Cardiac fibroblast (primary cell): ENCODE measurements at regions not wholly inside any gene's neighbourhood (a gene's known extent, or its start where the extent isn't known, plus 50 kb on each side); places are given as distances from the start of the nearest gene placed in this dataset.

Experiments
- DNase-seq, 2 donors: peaks; one replicate each; pipeline versions ENCODE4 v3.0.0 to v3.0.0-alpha.2; 2010; ENCODE audit warnings: low read depth in 2 of 2
- H3K4me3 ChIP-seq, 2 donors: replicated peaks in 1 of 2; 1 replicate in 1 of 2; 2 replicates in 1 of 2; pipeline ENCODE4 v1.5.1; 2011; ENCODE audit warnings: low read depth in 2 of 2, low read length in 2 of 2, mild to moderate bottlenecking in 2 of 2, moderate library complexity in 1 of 2
- TF ChIP-seq, protein P1 (sequence below): IDR thresholded peaks from one replicate; pipeline ENCODE4 v1.5.1; 2011; ENCODE audit warnings: low read depth, mild to moderate bottlenecking, low read length, inconsistent platforms

DNA sequence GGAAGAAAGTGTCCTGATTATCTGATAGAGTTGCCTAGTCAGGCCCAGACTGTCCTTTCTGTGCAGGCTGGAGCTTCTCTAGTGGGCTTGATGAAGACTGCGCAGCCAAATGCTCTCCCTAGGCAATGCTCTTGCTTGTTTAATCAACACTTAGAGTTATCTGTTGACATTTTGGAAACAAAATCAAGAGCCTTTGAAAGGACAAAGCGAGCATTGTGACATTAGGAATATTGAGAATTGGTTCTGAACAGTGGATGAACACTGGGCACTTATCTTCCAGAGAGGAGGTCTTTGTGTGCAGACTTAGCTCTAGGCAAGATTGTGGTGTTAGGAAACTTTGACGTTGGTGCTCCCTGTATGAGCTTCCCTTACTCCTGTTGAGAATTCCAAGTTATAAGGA lies 94.5 kb downstream of the DNTTIP2 start:
- TF ChIP-seq, protein P1, sequence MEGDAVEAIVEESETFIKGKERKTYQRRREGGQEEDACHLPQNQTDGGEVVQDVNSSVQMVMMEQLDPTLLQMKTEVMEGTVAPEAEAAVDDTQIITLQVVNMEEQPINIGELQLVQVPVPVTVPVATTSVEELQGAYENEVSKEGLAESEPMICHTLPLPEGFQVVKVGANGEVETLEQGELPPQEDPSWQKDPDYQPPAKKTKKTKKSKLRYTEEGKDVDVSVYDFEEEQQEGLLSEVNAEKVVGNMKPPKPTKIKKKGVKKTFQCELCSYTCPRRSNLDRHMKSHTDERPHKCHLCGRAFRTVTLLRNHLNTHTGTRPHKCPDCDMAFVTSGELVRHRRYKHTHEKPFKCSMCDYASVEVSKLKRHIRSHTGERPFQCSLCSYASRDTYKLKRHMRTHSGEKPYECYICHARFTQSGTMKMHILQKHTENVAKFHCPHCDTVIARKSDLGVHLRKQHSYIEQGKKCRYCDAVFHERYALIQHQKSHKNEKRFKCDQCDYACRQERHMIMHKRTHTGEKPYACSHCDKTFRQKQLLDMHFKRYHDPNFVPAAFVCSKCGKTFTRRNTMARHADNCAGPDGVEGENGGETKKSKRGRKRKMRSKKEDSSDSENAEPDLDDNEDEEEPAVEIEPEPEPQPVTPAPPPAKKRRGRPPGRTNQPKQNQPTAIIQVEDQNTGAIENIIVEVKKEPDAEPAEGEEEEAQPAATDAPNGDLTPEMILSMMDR: no peak
- no peak overlapping the region for H3K4me3 ChIP-seq
- DNase-seq: no peak

DNA sequence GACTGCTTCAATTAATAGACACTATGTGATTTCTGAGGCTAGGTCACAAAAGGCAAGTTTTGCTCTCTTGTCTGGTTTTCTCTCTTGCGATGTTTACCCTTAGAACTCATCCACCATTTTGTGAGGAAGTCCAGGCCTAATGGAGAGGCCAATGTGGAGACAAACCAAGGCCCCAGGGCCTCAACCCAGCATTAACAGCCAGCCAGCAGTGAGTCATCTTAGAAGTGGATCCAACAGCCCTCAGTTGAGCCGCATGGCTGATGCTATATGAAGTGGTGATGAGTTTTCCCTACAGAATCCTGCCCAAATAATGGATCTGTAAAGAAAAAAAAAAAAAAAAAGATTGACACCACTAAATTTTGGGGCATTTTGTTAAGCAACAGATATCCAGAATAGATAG lies 95.1 kb downstream of the DNTTIP2 start:
- TF ChIP-seq, protein P1: no peak
- no peak for DNase-seq
- no peak overlapping the region for H3K4me3 ChIP-seq

DNA sequence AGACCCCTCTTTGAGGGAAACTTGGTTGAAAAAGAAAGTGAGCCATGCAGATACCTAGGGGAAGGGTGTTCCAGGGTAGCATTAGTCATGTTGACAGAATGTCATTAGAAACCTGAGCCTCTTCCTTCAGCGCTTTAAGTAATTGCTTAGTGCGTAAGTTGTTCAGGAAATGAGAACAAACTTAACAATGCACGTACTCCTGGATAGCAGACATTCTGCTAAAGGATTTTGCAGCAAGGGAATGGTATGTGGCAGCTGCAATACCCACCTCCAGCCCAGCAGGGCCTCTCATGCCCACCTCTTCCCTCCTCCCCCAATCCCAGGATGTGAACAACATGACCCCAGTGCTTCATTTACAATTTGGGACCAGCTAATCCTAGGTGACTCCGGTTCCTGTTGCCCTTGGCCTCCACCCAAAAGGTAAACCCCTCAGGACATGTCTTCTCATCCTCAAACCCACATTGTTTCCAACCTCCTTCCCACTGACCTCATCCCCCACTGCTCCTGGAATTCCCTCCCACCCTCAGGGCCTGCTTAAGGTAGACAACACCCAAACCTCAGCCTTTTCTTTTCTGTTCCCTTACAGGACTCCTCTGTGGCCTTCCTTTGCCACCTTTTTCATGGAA lies 98.0 kb upstream of the BCAR3 start:
- H3K4me3 ChIP-seq: no peak overlapping the region
- TF ChIP-seq, protein P1: peak; percentile 30
- peak; percentile 82 to 96 for DNase-seq

DNA sequence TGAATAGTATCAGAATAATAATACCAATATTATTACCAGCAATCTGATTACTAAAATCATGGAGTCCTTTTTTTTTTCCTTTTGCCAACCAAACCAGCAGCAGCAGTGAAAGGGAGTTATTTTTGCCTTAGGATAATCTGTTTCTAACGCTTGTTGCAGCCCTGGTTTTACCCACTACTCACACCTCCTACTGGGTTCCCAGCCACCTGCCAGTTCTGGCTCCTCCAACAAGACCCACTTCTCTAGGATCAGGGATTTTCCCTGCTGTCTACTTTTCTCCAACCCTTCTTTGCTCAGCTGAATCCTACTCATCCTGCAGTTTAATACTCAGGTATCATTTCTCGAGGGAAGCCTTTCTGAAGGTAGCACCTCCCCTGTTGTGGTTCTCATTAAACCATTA lies 96.8 kb upstream of the BCAR3 start:
- H3K4me3 ChIP-seq: no peak overlapping the region
- DNase-seq: no peak
- TF ChIP-seq, protein P1: no peak

GRCh38 chr1:93777255-93777654 lies 95.6 kb upstream of the BCAR3 start:
- DNase-seq: no peak
- H3K4me3 ChIP-seq: no peak overlapping the region
- TF ChIP-seq, protein P1: no peak

DNA sequence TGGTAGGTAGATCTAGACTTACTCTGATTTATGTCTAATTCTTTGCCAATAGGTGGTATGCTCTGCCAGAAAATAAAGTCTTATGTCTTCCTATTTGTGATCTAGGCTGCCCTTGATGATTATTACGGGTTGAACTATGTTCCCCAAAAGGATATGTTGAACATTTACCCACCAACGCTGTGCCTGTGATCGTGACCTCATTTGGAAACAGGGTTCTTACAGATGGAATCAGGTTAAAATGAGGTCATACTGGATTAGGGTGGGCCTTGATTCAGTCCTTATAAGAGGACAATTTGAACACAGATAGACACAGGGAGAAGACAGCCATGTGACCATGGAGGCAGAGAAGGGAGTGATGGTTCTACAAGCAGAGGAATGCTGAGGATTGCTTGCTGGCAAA lies 95.1 kb upstream of the BCAR3 start:
- TF ChIP-seq, protein P1: no peak
- no peak for DNase-seq
- H3K4me3 ChIP-seq: no peak overlapping the region

DNA sequence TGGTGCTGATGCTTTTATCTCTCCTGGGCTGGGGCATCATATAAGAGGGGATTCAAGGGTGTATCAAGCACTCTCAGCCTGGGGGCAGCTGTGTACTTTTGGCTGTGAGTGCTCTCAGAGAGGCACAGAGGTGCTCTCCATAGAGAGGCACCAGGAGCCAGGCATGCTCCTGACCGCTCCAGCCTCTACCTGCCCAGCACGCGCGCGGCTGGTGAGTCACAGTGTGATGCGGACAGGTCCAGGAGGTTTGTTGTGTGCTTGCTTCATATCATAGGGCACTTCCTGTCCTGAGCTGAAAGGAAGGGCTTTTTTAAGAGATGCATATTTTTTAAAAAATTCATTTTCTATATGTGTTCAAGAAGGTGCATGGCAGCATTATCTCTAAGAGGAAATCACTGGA lies 93.6 kb upstream of the BCAR3 start:
- DNase-seq: no peak
- H3K4me3 ChIP-seq: no peak overlapping the region
- TF ChIP-seq, protein P1: no peak
